Muscle of arm (tissue), 1 donor: ENCODE measurements at regions not wholly inside any gene's neighbourhood (a gene's known extent, or its start where the extent isn't known, plus 50 kb on each side); places are given as distances from the start of the nearest gene placed in this dataset.

Source experiments
- DNase-seq: peaks from one replicate; pipeline ENCODE4 v3.0.0-alpha.2; 2013

DNA sequence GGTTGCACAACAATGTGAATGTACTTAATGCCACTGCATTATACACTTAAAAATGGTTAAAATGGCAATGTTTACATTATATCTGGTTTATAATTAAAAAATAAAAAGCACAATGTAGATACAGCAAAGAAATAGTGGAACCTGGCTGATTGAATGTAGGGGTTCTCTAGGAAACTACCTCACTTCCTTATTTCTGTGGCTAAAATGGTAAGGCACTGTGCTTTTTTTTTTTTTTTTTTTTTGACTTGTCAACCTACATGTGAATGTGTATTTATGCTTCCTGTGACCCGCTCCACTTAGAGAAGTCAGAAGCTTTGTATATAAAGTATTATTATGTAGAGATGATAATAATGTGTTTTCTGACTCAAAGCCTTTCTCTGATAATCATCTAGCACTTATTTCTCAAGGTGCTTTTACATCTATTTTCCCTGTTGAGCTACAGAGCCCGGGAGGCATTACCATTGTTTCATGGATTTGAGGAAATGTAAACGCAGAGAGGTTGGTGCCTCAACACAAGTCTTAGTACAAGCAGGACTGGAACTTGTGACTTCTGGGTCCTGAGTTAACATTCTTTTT, 55.0 kb downstream of the SOX4 start:
- no peak for DNase-seq

DNA sequence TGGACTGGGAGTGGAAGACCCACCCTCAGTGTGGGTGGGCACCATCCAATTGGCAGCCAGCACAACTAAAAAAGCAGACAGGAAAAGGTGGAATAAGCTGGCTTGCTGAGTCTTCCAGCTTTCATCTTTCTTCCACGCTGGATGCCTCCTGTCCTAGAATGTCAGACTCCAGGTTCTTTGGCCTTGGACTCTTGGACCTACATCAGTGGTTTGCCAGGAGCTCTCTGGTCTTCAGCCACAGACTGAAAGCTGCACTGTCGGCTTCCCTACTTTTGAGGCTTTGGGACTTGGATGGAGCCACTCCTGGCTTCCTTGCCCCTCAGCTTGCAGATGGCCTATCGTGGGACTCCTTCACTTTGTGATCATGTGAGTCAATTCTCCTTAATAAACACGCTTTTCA, 59.8 kb downstream of the SOX4 start:
- DNase-seq: no peak

DNA sequence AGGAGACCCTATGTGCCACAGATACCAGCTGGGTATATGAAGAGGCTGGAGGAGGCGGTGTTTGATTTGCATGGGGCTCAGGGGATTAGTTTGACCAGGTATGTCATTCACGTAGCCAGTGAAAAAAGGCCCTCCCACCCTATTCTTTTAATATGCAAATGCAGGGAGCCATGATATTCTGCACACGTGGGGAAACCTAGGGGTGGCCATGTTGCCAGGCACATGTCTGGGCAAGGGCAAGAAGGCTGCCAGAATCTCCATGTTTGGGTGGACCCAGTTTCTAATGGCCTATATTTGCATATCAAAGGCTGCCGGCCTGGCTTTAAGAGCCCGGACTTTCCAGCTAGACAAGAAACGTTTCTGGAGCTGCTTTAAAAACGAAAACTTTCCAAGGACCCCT, 60.4 kb downstream of the SOX4 start:
- DNase-seq: no peak

DNA sequence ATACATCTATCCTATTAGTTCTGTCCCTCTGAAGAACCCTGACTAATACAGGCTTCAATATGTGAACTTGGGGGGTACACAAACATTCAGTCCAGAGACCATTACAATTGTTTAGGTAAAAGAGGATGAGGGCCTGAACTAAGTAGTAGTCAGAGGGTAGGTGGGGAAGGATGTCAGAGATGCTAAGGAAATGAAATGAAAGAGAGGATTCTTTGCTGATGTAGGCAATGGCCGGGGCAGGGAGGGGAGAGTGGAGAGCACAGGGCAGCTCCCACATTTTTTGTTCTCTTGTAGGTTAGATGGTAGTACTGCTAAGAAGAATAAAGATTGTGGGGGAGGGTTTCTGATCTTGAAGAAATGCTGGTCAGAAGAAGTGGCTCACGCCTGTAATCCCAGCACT, 60.8 kb downstream of the SOX4 start:
- no peak for DNase-seq

DNA sequence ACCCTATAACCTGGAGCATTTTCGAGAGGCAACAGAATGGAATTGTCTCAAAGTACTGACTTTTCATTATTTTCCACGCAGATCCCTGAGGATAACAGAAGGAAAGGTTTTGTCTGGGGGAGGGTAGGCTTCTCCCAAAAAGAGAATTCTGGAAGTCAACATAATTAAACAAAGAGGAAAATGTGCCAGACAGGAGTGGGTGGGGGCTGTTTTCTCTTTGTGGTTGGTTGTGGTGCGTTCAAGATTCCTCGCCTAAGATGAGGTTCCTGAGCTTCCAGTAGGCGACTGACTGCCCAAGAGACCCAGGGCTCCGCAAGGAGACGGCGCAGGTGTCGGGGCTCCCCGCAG, 70.4 kb downstream of the SOX4 start:
- DNase-seq: no peak

DNA sequence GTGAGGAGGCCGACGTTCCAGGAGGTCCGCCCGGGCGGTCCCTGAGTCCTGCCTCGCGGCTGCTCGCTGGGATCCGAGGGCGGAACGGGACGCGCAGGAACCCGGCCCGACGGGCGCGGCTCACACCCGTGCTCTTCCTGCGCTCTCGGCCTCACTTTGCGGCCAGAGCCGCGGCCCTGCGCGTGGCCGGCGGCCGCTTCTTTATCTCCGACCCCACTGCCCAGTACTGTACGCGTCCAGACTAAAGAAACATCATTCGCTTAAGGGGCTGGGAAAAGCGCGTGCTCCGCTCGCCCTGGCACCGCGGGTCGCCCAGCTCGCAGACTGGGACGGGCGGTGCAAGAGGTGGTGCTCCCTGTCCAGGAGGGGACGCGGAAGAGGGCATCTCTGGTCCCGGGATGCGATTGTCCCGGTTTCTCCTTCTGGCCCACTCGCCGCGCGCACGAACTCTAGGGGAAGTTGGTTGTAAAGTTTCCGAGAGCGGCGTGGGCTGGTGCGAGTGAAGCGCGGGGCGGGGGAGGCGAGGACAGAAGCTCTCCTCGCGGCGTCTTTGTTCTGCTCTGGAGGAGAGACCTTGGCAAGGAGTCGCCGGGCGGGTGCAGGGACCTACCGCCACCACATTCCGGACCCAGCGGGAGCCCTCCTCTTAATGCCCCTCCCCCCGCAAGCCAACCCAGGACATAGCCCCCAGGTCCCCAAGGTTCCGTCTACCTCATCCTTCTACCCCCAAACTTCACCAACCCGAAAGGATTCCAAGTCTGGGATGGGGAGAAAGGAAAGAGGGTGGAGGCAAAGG, 71.0 kb downstream of the SOX4 start:
- peak; percentile 56 for DNase-seq

DNA sequence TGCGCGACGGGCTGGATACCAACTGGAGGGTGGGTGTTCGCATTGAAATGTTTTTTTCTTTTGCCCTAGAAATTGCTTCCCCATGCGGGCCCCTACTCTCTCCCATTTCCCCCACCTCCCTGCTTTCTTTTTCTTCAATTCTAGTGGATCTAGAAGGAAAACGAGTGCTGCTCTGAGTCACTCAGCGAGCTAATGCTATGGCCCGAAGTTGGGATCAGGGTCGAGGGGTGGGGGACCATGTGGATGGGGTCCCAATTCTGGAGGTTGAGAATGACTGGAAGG, 71.5 kb downstream of the SOX4 start:
- DNase-seq: peak; percentile 34

DNA sequence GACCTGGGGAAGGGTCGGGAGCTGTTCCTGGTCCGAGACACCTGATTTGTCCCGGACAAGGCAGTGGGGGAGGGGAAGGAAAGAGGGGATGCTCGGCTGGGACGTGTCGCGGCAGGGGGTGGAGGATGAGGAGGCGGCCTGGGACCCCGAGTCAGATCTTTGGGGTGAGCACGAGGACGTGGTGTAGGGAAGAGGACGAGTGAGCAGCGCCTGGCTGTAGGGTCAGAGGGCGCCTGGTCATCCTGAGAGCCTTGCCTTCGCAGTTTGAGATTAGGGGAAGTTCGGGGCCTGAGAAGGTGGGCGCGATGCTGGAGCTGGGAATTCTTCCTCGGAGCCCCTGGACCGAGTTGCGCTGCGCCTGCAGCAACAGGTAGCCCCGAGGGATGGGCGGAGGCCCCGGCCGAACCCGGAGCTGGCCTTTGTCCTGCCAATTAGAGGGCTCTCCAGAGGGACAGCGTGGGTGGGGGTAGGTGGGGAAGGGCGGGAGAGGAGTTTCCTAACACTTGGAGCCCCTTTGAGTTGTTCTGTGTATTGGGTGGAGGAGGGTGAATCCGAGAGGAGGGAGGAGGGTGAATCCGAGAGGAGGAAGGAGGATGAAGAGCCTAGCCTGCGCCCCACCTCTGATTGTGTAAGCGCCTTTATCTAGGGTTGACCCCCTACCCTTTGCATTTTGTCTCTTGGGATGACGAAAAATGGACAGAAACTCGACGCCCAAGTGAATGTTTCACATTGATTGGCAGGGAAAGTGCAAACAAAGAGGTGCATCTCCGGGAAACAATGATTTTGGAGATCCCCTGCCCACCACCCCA, 72.0 kb downstream of the SOX4 start:
- DNase-seq: peak; percentile 34

DNA sequence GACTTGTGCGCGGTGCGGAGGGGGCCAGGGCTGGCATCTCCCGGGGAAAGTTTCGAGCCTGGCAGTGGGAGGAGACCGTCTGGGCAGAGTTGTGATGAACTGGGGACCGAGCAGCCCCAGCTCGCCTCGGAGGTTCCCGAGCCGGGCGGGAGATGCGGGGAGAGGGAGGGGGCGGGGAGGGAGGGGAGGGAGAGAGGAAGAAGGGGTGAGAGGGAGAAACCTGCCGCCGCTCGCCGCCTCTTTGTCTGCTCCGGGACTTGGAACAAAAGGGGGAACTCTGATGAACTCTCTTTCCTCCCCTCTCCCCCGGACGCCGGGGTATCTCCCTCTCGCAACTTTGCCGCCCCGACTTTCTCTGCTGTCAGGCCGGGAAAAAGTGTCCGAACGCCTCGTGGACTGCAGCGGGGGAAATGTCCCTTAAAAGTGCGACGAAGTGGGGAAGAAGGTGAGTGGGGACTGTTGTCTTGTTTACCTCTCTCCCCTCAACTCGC, 72.7 kb downstream of the SOX4 start:
- peak; percentile 50 for DNase-seq

DNA sequence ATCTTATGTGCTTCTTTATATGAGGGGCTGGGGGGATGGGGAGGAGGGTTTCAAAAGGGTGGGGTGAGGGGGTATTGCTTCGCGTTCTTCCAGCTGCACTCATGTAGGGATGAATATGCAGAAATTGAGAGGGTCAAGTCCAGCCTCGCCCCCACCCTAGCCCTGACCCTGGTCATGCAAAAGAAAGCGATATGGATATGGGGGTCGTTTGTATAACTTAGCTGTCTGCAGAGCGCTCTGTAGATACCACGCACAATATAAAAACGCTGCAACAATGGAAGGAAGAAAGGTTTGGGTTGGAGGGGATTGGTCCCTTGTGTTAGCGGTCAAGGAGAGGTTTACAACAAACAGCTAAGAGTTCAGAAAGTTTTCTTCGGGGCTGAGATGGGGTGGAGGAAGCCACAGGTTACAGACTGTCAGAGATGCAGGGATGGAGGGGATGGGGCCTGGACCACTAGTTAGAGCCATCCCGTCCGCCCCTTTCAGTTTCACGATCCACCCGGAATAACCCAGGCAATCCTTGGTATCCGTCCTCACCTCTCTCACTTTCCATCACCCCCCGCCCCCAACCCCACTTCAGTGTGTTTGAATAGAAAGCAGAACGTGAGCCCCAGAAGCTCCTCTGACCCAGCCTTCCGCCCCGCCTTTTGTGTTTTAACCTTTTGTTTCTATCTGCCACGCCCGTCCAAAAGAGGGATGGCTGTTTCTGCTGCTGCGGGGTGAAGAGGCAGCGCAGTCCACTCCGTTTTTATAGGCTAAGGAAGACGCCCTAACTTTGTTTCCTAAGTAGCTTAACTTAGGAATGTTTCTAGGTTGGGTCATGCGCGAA, 73.5 kb downstream of the SOX4 start:
- DNase-seq: peak; percentile 53

DNA sequence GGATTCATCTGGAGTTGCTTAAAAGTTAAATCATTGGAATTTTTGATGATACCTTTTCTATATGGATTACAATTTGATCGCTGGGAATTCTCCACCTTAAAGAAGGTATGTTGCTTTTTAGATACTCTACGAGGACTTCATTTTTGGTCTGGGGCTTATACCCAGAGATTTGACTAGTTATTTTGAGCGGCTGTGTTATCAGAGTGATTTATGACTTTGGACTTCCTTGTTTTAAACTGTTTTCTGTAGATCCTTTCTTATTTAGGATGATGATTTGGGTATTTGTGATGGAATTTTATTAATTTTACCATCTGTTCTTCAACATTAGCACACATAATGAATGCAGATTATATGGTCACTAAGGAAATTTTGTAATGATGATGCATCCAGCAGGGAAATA, 75.2 kb downstream of the SOX4 start:
- DNase-seq: no peak

DNA sequence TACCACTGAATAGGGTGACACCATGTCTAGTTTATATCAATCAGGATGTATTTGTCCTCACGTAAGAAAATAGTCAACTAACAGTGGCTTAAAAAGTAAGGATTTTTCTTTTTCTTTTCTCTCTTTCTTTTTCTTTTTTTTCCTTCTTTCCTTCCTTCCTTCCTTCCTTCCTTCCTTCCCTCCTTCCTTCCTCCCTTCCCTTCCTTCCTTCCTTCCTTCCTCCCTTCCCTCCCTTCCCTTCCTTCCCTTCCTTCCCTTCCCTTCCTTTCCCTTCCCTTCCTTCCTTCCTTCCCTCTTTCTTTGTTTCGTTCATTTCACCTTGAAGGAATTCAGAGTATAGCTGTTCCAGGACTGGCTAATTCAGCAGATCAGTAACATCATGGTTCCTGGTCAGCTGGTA, 83.2 kb downstream of the SOX4 start:
- DNase-seq: no peak

DNA sequence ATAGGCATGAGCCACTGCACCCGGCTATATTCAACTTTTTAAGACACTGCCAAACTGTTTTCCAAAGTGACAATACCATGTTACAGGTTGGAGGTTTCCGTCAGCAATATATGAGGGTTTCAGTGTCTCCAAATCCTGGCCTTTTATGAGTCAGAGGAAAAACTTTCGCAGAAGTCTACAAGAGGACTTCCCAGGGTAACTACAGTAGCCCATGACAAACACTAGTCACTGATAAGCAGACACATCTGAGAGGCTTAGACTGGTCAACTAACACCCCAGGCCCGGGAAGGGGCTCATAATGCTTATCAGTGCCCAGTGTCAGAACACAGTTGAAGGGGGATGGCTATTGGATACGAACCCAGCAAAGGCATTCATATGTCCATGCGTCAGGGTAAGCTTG, 85.4 kb downstream of the SOX4 start:
- no peak for DNase-seq

DNA sequence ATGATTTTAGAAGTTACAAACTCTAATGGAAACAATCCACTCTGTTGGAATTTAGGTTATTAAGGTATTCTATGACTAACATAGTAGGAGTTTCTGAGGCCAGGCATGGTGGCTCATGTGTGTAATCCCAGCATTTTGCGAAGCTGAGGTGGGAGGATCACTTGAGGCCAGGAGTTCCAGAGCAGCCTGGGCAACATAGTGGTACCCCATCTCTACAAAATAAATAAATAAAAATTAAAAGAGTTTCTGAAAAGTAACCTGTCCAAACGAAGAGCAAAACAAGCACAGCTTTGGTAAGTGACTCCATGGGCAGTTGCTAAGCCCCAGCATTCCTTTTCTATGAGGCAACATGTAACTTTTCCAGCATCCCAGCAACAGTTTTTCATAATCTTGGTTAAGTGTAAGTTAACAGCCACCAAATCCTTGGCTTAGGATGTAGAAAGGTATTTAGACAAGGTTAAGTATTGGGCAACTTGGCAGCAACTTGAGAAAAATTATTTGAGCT, 86.3 kb downstream of the SOX4 start:
- DNase-seq: no peak

DNA sequence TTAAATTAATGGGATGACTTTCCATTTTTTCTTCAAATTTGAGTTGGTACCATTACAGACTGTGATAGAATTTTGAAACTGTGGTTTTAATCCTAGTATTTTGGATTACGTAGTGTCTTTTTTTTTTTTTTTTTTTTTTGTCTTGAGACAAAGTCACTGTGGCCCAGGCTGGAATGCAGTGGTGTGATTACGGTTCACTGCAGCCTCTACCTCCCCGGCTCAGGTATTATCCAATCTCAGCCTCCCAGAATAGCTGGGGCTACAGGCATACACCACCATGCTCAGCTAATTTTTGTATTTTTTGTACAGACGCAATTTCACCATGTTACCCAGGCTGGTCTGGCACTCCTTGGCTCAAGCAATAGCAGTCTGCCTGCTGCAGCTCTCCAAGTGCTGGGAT, 87.1 kb downstream of the SOX4 start:
- DNase-seq: no peak

DNA sequence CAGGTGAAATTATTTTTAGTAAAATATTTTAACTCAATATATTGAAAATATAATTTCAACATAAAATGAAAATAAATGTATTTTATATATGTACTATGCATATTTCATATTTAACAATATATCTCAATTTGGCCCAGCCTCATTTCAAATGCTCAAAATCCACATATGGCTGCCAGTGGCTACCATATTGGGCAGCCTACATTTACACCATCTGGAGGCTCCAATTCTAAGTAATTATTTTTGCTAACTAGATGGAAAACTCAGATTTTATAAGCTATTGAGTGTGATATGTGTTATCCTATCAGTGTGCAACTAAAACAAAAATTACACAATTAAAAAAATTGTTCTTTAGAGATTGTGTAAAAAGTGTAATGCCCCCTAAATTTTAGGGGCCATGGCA, 96.9 kb downstream of the SOX4 start:
- DNase-seq: no peak

DNA sequence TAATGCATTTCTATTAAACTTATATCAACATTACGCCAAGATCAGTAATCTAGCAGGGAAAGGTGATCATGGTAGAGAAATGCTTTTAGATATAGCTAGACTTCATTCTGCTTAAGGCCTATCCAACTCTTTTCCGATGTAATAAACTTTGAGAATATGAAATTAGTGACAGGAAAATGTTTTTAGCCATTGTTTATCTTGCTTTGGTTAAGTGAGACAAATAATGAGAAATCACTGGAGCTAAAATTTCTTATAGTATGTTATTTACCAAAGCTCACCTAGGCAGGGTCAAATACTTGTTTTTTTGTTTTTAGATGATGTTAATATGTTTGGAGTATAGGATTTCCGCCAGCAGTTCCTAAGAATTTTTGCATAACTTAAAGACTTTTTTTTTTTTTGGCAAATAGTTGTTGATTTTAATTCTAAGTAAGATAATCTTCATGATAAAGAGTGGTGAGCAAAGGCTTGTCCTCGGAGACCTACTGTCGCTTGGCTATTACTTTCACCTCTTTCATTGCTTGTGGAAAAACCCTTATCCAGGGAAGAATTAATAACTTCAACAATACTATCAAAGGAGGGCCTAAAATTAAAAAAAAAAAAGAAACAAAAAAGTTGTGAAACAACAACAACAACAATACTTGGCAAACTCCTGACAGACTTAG, 98.3 kb downstream of the SOX4 start:
- DNase-seq: no peak

DNA sequence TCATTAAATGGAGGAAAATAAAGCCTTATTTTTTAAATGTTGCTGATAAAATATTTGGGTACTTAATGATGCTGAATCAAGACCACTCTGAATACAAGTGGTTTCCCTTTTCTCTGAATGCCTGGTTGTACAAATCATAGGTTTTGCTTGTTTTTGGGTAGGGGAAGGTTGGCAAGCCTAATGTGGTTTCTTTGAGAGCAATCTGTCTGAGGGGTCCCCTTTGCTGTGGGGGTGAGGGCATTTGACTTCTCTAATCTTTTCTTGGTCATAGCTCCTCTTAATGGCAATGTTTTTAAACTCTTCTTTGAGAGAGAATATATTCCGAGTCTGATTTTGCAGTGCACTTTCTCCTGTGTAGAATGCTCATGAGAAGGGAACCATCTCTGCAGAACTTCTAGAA, 99.2 kb downstream of the SOX4 start:
- no peak for DNase-seq

DNA sequence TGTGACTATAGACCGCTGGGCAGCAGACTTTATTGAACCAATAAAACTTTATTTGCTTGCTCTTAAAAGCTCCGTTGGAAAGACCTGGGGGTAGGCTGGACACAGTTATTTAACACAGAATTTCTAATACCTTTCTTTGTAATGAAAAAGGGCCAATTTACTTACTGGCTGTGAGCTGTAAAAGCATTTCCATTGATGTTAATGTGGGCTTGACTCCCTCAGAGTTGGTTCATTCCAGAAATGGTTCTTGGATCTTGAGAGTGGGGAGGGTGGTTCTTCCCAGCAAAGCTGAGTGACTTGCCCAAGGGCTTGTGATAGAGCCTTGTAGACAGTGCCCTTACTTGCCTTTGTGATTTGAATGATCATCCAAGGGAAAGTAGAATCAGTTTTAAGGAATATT, 100.6 kb downstream of the SOX4 start:
- no peak for DNase-seq

DNA sequence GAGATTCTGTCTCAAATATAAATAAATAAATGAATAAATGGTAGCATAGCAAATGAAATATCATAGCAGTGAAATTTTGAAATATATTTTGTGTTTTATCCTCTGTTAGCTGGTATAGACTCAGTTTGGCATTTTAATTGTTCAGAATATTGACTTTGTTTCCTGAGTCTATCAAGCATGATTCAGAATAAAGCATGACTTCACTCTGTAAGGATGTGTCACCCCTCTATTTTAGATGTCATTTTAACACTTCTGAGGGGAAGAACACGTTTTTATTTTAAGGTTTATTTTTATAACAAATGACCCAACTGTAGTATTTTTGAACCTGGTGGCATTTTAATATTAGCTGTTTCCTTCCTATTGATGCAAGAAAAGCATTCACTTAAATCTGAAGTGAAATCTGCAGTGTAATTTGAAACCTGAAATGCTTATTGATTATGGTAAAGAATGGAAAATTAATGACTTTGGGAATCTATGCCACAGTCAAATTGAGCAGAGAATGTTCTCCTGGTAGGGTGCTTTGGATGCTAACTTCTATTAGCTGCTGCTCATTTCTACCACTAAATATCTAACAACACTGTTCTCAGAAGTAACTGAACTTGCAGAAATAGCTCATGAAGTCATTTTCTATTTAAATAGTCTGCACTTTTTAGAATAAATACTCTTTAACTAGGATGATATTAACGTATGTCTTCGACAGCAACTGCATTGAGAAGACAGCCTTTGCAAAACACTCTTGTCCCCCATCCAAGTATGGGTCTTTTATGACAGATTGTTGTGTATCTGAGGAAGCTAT, 114.2 kb downstream of the SOX4 start:
- no peak for DNase-seq

DNA sequence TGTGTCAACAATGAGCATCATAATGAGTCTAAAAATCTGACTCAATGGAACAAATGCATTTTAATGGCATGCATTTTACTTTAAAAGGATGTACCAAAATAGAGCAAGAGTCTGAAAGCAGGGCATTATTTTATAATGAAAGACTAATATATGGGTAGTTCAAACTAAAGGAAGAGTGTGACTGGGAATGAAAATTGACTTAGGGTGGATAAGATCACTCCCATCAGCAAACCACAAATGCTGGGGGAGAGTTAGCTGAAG, 114.7 kb downstream of the SOX4 start:
- no peak for DNase-seq
